IMR-90 (cell line): ENCODE measurements at regions not wholly inside any gene's neighbourhood (a gene's known extent, or its start where the extent isn't known, plus 50 kb on each side); places are given as distances from the start of the nearest gene placed in this dataset.

ENCODE experiments used
- ATAC-seq: fragments of 200-7000 bp; cut with Tn5 transposase; 2 replicates; pipeline ENCODE4 v1.9.1; 2020; ENCODE audit warnings: low read depth, mild to moderate bottlenecking, moderate library complexity
- BruUV-seq: library from RNA; stranded (reverse); fragments of 400-500 nt; replicated peaks from 2 replicates; lab custom pipeline; 2021; lab: Mats Ljungman, UMichigan
- CTCF ChIA-PET: fragments of 300-600 bp; formaldehyde crosslinking; extraction: SDS; loops from one replicate; lab custom pipeline; 2021; ENCODE audit warnings: antibody characterized with exemption; lab: Yijun Ruan, JAX
- POLR2A ChIA-PET: fragments of 300-600 bp; sonication (Branson Sonifier 250); formaldehyde crosslinking; loops from one replicate; lab custom pipeline; 2022; ENCODE audit warnings: antibody characterized with exemption; ENCODE audit not compliant: unreplicated experiment; lab: Charles Lee
- DNase-seq: peaks from one replicate; pipeline ENCODE4 v3.0.0; 2013
- H2AFZ ChIP-seq: replicated peaks from 2 replicates; pipeline ENCODE3; 2013; ENCODE audit warnings: low read length, mild to moderate bottlenecking; ENCODE audit not compliant: poor library complexity
- H2AK5ac ChIP-seq: 2 replicates; pipeline ENCODE4 v1.6.1; 2013; ENCODE audit warnings: low read depth, low read length, inconsistent platforms
- H2AK9ac ChIP-seq: replicated peaks from 2 replicates; pipeline ENCODE3; 2013; ENCODE audit warnings: mild to moderate bottlenecking, low read depth, low read length, moderate library complexity; ENCODE audit not compliant: poor library complexity
- H2BK120ac ChIP-seq: 2 replicates; pipeline ENCODE4 v1.6.1; 2013; ENCODE audit warnings: low read depth, low read length, inconsistent platforms
- H2BK15ac ChIP-seq: 3 replicates; pipeline ENCODE4 v1.6.1; 2013; ENCODE audit warnings: low read depth, low read length, inconsistent platforms
- H2BK20ac ChIP-seq: 2 replicates; pipeline ENCODE4 v1.6.1; 2013; ENCODE audit warnings: low read depth, mild to moderate bottlenecking, inconsistent platforms, low read length, moderate library complexity
- H2BK5ac ChIP-seq: 2 replicates; pipeline ENCODE4 v1.6.1; 2013; ENCODE audit warnings: mild to moderate bottlenecking, low read depth, low read length, inconsistent platforms; ENCODE audit not compliant: poor library complexity, severe bottlenecking
- H3K14ac ChIP-seq: replicated peaks from 2 replicates; pipeline ENCODE4 v1.6.1; 2013; ENCODE audit warnings: low read depth, low read length, inconsistent platforms
- H3K18ac ChIP-seq: 2 replicates; pipeline ENCODE4 v1.6.1; 2013; ENCODE audit warnings: low read depth, low read length, control low read depth
- H3K23ac ChIP-seq: 2 replicates; pipeline ENCODE4 v1.6.1; 2013; ENCODE audit warnings: low read depth, low read length, inconsistent platforms
- H3K27ac ChIP-seq: 2 replicates; pipeline ENCODE4 v1.5.1; 2013; ENCODE audit warnings: mild to moderate bottlenecking, control low read depth, low read length; ENCODE audit not compliant: insufficient read depth
- H3K27me3 ChIP-seq: 2 replicates; pipeline ENCODE4 v1.6.1; 2013; ENCODE audit warnings: low read length; ENCODE audit not compliant: control insufficient read depth, insufficient read depth
- H3K36me3 ChIP-seq: 2 replicates; pipeline ENCODE4 v1.6.1; 2013; ENCODE audit warnings: low read length, mixed read lengths; ENCODE audit not compliant: control insufficient read depth, insufficient read depth
- H3K4ac ChIP-seq: 2 replicates; pipeline ENCODE4 v1.6.1; 2013; ENCODE audit warnings: low read depth, low read length, inconsistent platforms
- H3K4me1 ChIP-seq: 2 replicates; pipeline ENCODE4 v1.6.1; 2013; ENCODE audit warnings: low read length, mixed read lengths; ENCODE audit not compliant: control insufficient read depth, insufficient read depth
- H3K4me2 ChIP-seq: 2 replicates; pipeline ENCODE4 v1.6.1; 2013; ENCODE audit warnings: low read depth, mild to moderate bottlenecking, control low read depth, low read length, moderate library complexity
- H3K4me3 ChIP-seq: 2 replicates; pipeline ENCODE4 v1.5.1; 2013; ENCODE audit warnings: low read depth, mild to moderate bottlenecking, control low read depth, low read length, moderate library complexity; ENCODE audit not compliant: insufficient read depth
- H3K56ac ChIP-seq: 2 replicates; pipeline ENCODE4 v1.6.1; 2013; ENCODE audit warnings: low read length, inconsistent platforms; ENCODE audit not compliant: insufficient read depth; ENCODE audit errors: extremely low read depth
- H3K79me1 ChIP-seq, 2 experiments: 2 replicates each; pipeline ENCODE4 v1.6.1; 2013; ENCODE audit warnings: low read length in 2 of 2, inconsistent platforms in 1 of 2, low read depth in 1 of 2
- H3K9ac ChIP-seq: 2 replicates; pipeline ENCODE4 v1.6.1; 2013; ENCODE audit warnings: low read depth, low read length, control low read depth
- H3K9me1 ChIP-seq: 2 replicates; pipeline ENCODE4 v1.6.1; 2013; ENCODE audit warnings: low read length, inconsistent platforms; ENCODE audit not compliant: insufficient read depth
- H3K9me3 ChIP-seq: 2 replicates; pipeline ENCODE4 v1.6.1; 2013; ENCODE audit warnings: low read length; ENCODE audit not compliant: control insufficient read depth, insufficient read depth
- H4K20me1 ChIP-seq: 2 replicates; pipeline ENCODE4 v1.6.1; 2013; ENCODE audit warnings: low read length, inconsistent platforms; ENCODE audit not compliant: insufficient read depth
- H4K5ac ChIP-seq: 2 replicates; pipeline ENCODE4 v1.6.1; 2013; ENCODE audit warnings: mild to moderate bottlenecking, low read depth, low read length, control low read depth
- H4K8ac ChIP-seq, 2 experiments: 2 replicates each; pipeline ENCODE4 v1.6.1; 2013; ENCODE audit warnings: low read depth in 2 of 2, low read length in 2 of 2, control low read depth in 1 of 2, inconsistent platforms in 1 of 2
- H4K91ac ChIP-seq: 2 replicates; pipeline ENCODE4 v1.6.1; 2013; ENCODE audit warnings: low read depth, low read length, inconsistent platforms; ENCODE audit not compliant: insufficient read depth
- MXI1 ChIP-seq: IDR thresholded peaks from 2 replicates; pipeline ENCODE4 v1.6.1; 2012; ENCODE audit warnings: low read depth, mild to moderate bottlenecking, low read length, moderate library complexity, borderline replicate concordance
- NFE2L2 ChIP-seq: fragments of 150-350 bp; IDR thresholded peaks from 2 replicates; pipeline ENCODE4 v1.6.1; 2016; ENCODE audit warnings: low read depth, mild to moderate bottlenecking, low read length
- POLR2A ChIP-seq: IDR thresholded peaks from 2 replicates; pipeline ENCODE4 v1.6.1; 2012; ENCODE audit warnings: mild to moderate bottlenecking, low read depth, low read length
- WGBS, 2 experiments: methylation state at CpG; one replicate each; pipeline versions ENCODE4 v1.1.5 to v1.1.7; 2013; ENCODE audit warnings: missing lambda C conversion rate in 2 of 2; ENCODE audit not compliant: insufficient read length in 1 of 2; ENCODE audit errors: extremely low coverage in 2 of 2; 5-methylcytosine and 5-hydroxymethylcytosine counted together
- dilution Hi-C: fragments of 300-500 bp; cut with HindIII; formaldehyde crosslinking; loops from one replicate; pipeline ENCODE4 v1.14.3; 2018; ENCODE audit warnings: low sequenced_read_pairs; ENCODE audit not compliant: unreplicated experiment
- in situ Hi-C: fragments of 300-500 bp; cut with MboI; formaldehyde crosslinking; loops from 3 replicates; pipeline ENCODE4 v1.14.3; 2019; ENCODE audit warnings: low sequenced_read_pairs, inconsistent platforms, mixed read lengths
- intact Hi-C: fragments of 100-400 bp; cut with micrococcal nuclease; formaldehyde crosslinking; loops from 2 replicates; pipeline ENCODE4 v1.10.0; 2022

GRCh38 chr10:4353964-4354363 lies 472.0 kb upstream of the AKR1E2 start:
- Histone ChIP-seq H2BK20ac (peak overlapping the region; percentile 74; the same call in 1 of the 2 replicates), H3K9me3 (no peaks in the 10 kb centered on the region), H3K9ac (no peak overlapping the region), H3K36me3 (no peaks in the 10 kb centered on the region), H3K4me3 (no peak overlapping the region), H3K56ac (no peak overlapping the region), H2AFZ (no peak overlapping the region), H3K27me3 (no peaks in the 10 kb centered on the region), H2AK5ac (no peak overlapping the region), H3K27ac (no peak overlapping the region), H2BK15ac (0 out of 3 replicates have a peak overlapping the region, but pooled peaks have one; percentile 92), H3K23ac (no peak overlapping the region), H3K4me2 (peak overlapping the region; percentile 39; the same call in 1 of the 2 replicates), H4K20me1 (no peaks in the 10 kb centered on the region), H4K91ac (no peak overlapping the region), H3K14ac (no peak overlapping the region), H3K18ac (0 out of 2 replicates have a peak overlapping the region, but pooled peaks have one; percentile 25), H3K4me1 (peaks cover 6% of the 10 kb centered on the region), H2BK120ac (no peak overlapping the region), H4K5ac (no peak overlapping the region), H2AK9ac (no peak overlapping the region), H4K8ac (peak overlapping the region in 1 of 2 experiments; percentile 9; a peak in 1 of 4 replicates), H3K9me1 (peaks cover 12% of the 10 kb centered on the region), H3K4ac (no peak overlapping the region; the same call in 1 of the 2 replicates), H3K79me1 (no peaks in the 10 kb centered on the region), H2BK5ac (no peak overlapping the region)
- peak; percentile 72 for DNase-seq
- no TSS peak for BruUV-seq
- no CpG with 5 or more reads among the region's 1 CpG for WGBS, 2 experiments
- ATAC-seq, result peak; percentile 36; the same call in 1 of the 2 replicates
- intact Hi-C loops, result no loop called here
- ChIA-PET POLR2A (no interaction called here), CTCF (interaction anchor here (1.6 kb wide), 1 partner anchor 10 kb away, joined by 6 read pairs; no protein-coding TSS in a partner anchor)
- in situ Hi-C loops, result no loop called here
- TF ChIP-seq NFE2L2, result peak; percentile 73
- no peak for TF ChIP-seq MXI1
- no peak for TF ChIP-seq POLR2A
- dilution Hi-C loops, result no loop called here
